ENCODE measurements at regions not wholly inside any gene's neighbourhood (a gene's known extent, or its start where the extent isn't known, plus 50 kb on each side); places are given as distances from the start of the nearest gene placed in this dataset.

GRCh38 chr6:51487937-51488336, 599.5 kb downstream of the PKHD1 start:
- POLR2A ChIA-PET (ENCODE audit: low non-redundant PET): no interaction called here
- H3K27ac ChIP-seq: no peak overlapping the region
- no peak for TF ChIP-seq CTCF (conservative IDR thresholded peaks at IDR 0.05; ENCODE audit: low read depth)
- CTCF ChIA-PET: no interaction called here
- DNase-seq (ENCODE audit: low spot score): no peak

GRCh38 chr6:51489133-51489532, 598.3 kb downstream of the PKHD1 start:
- TF ChIP-seq CTCF (conservative IDR thresholded peaks at IDR 0.05; ENCODE audit: low read depth): no peak
- DNase-seq (ENCODE audit: low spot score): no peak
- POLR2A ChIA-PET (ENCODE audit: low non-redundant PET): no interaction called here
- no peak overlapping the region for H3K27ac ChIP-seq
- CTCF ChIA-PET: no interaction called here

- no peak for DNase-seq (ENCODE audit: low spot score)
- ChIA-PET POLR2A (ENCODE audit: low non-redundant PET) (no interaction called here), CTCF (interaction anchor here (0.6 kb wide), 2 partner anchors 16 to 33 kb away, joined by 3 read pairs; no protein-coding TSS in a partner anchor)
- TF ChIP-seq CTCF (conservative IDR thresholded peaks at IDR 0.05; ENCODE audit: low read depth): no peak
- no peak overlapping the region for H3K27ac ChIP-seq
These were observed 597.3 kb downstream of the PKHD1 start for GRCh38 chr6:51490101-51490500.

GRCh38 chr6:51494342-51494741, 593.1 kb downstream of the PKHD1 start:
- no peak overlapping the region for H3K27ac ChIP-seq
- ChIA-PET CTCF (interaction anchor here (0.6 kb wide), 1 partner anchor 1881 kb away, joined by 3 read pairs; no protein-coding TSS in a partner anchor), POLR2A (ENCODE audit: low non-redundant PET) (no interaction called here)
- DNase-seq (ENCODE audit: low spot score): no peak
- TF ChIP-seq CTCF (conservative IDR thresholded peaks at IDR 0.05; ENCODE audit: low read depth): no peak

- DNase-seq (ENCODE audit: low spot score): no peak
- no peak for TF ChIP-seq CTCF (conservative IDR thresholded peaks at IDR 0.05; ENCODE audit: low read depth)
- CTCF ChIA-PET: interaction anchor here (0.6 kb wide), 1 partner anchor 1309 kb away, joined by 4 read pairs; no protein-coding TSS in a partner anchor
- no peak overlapping the region for H3K27ac ChIP-seq
- POLR2A ChIA-PET (ENCODE audit: low non-redundant PET): no interaction called here
These were observed 592.3 kb downstream of the PKHD1 start for GRCh38 chr6:51495096-51495495.

- no peak for TF ChIP-seq CTCF (conservative IDR thresholded peaks at IDR 0.05; ENCODE audit: low read depth)
- no peak overlapping the region for H3K27ac ChIP-seq
- DNase-seq (ENCODE audit: low spot score): no peak
- POLR2A ChIA-PET (ENCODE audit: low non-redundant PET): no interaction called here
- CTCF ChIA-PET: interaction anchor here (0.5 to 0.6 kb wide), 3 partner anchors 48 to 1309 kb away, joined by 3 to 4 read pairs (median 3); no protein-coding TSS in a partner anchor
These were observed 591.6 kb downstream of the PKHD1 start for GRCh38 chr6:51495610-51496396.
